GM12878 (cell line): ENCODE measurements at regions not wholly inside any gene's neighbourhood (a gene's known extent, or its start where the extent isn't known, plus 50 kb on each side); places are given as distances from the start of the nearest gene placed in this dataset.

Experiments used
- ATAC-seq: fragments of 200-7000 bp; cut with Tn5 transposase; 3 replicates; pipeline ENCODE4 v1.9.1; 2020; ENCODE audit warnings: mild to moderate bottlenecking, moderate library complexity
- BruUV-seq: library from RNA; stranded (reverse); fragments of 400-500 nt; replicated peaks from 2 replicates; lab custom pipeline; 2021; lab: Mats Ljungman, UMichigan
- CTCF ChIA-PET: fragments of 300-600 bp; sonication (Branson Sonifier 250); formaldehyde crosslinking; extraction: SDS; loops from one replicate; lab custom pipeline; 2021; ENCODE audit warnings: inconsistent platforms; lab: Yijun Ruan, JAX
- POLR2A ChIA-PET: fragments of 350-600 bp; formaldehyde crosslinking; extraction: SDS; loops from one replicate; lab custom pipeline; 2021; ENCODE audit warnings: inconsistent platforms; lab: Charles Lee
- RAD21 ChIA-PET: fragments of 300-600 bp; sonication (Branson Sonifier 250); formaldehyde crosslinking; loops from one replicate; lab custom pipeline; 2023; ENCODE audit warnings: antibody characterized with exemption; ENCODE audit not compliant: unreplicated experiment; lab: Charles Lee
- SMC1A ChIA-PET: fragments of 300-600 bp; sonication (Branson Sonifier 250); formaldehyde crosslinking; loops from one replicate; lab custom pipeline; 2023; ENCODE audit not compliant: unreplicated experiment, uncharacterized antibody; lab: Charles Lee
- DNase-seq: peaks from one replicate; pipeline ENCODE4 v3.0.0-alpha.2; 2011; ENCODE audit warnings: low read depth, low spot score
- FAIRE-seq: peaks from 3 replicates; lab custom pipeline; 2011; peaks lifted over from hg19 to GRCh38; lab: Jason Lieb, UNC
- H2AFZ ChIP-seq: 2 replicates; pipeline ENCODE4 v1.6.0; 2011; ENCODE audit warnings: low read depth, low read length, control low read depth; ENCODE audit not compliant: control insufficient read depth
- H3K27ac ChIP-seq: 2 replicates; pipeline ENCODE4 v1.5.1; 2011; ENCODE audit warnings: control low read depth; ENCODE audit not compliant: control insufficient read depth, insufficient read depth
- H3K27me3 ChIP-seq, 2 experiments: replicated peaks in 1 of 2; 2 replicates each; pipeline versions ENCODE4 v1.6.0 to v1.6.1; 2011; ENCODE audit warnings: low read length in 1 of 2; ENCODE audit not compliant: control insufficient read depth in 2 of 2, insufficient read depth in 2 of 2
- H3K36me3 ChIP-seq, 2 experiments: 2 replicates each; pipeline ENCODE4 v1.5.1; 2011; ENCODE audit warnings: low read length in 1 of 2; ENCODE audit not compliant: control insufficient read depth in 2 of 2, insufficient read depth in 2 of 2
- H3K4me1 ChIP-seq: 2 replicates; pipeline ENCODE4 v1.6.1; 2011; ENCODE audit warnings: mild to moderate bottlenecking, low read length, moderate library complexity, mixed read lengths; ENCODE audit not compliant: control insufficient read depth, insufficient read depth
- H3K4me2 ChIP-seq: 2 replicates; pipeline ENCODE4 v1.6.0; 2011; ENCODE audit warnings: control low read depth; ENCODE audit not compliant: control insufficient read depth, insufficient read depth
- H3K4me3 ChIP-seq: fragments of 200-600 bp; sonication (generic); 2 replicates; pipeline ENCODE4 v1.5.1; 2016
- H3K79me2 ChIP-seq: 2 replicates; pipeline ENCODE4 v1.6.0; 2011; ENCODE audit warnings: low read length; ENCODE audit not compliant: control insufficient read depth, insufficient read depth
- H3K9ac ChIP-seq: 2 replicates; pipeline ENCODE4 v1.8.0; 2011; ENCODE audit warnings: low read length, control low read depth, mixed read lengths; ENCODE audit not compliant: control insufficient read depth, insufficient read depth
- H3K9me3 ChIP-seq: replicated peaks from 3 replicates; pipeline ENCODE4 v1.5.1; 2011; ENCODE audit warnings: mild to moderate bottlenecking, low read length; ENCODE audit not compliant: control insufficient read depth, insufficient read depth
- H4K20me1 ChIP-seq: 2 replicates; pipeline ENCODE4 v1.6.0; 2011; ENCODE audit not compliant: control insufficient read depth, insufficient read depth
- ATF7 ChIP-seq: fragments of 450-650 bp; IDR thresholded peaks from 2 replicates; pipeline ENCODE4 v1.6.1; 2016; ENCODE audit warnings: low read depth, mild to moderate bottlenecking
- CBFB ChIP-seq: IDR thresholded peaks from 2 replicates; pipeline ENCODE4 v1.6.1; 2016; ENCODE audit warnings: antibody characterized with exemption, low read depth
- CBX3 ChIP-seq: fragments of 200-600 bp; sonication (generic); IDR thresholded peaks from 2 replicates; pipeline ENCODE4 v1.6.1; 2016; ENCODE audit warnings: low read depth, borderline replicate concordance
- CUX1 ChIP-seq: IDR thresholded peaks from 2 replicates; pipeline ENCODE4 v1.6.1; 2012; ENCODE audit warnings: improper control_type of control experiment, low read depth, low read length; ENCODE audit not compliant: insufficient replicate concordance
- EZH2 ChIP-seq: IDR thresholded peaks from 2 replicates; pipeline ENCODE4 v1.6.1; 2012; ENCODE audit warnings: low read depth, mild to moderate bottlenecking, control low read depth, inconsistent platforms, low read length, borderline replicate concordance; ENCODE audit not compliant: control insufficient read depth
- GABPA ChIP-seq: IDR thresholded peaks from 2 replicates; pipeline ENCODE4 v1.6.1; 2014; ENCODE audit warnings: antibody characterized with exemption, low read depth, mild to moderate bottlenecking, inconsistent platforms
- JUNB ChIP-seq: IDR thresholded peaks from 2 replicates; pipeline ENCODE4 v1.6.1; 2016; ENCODE audit warnings: antibody characterized with exemption, mild to moderate bottlenecking
- MEF2A ChIP-seq: IDR thresholded peaks from 2 replicates; pipeline ENCODE4 v1.6.1; 2011; ENCODE audit warnings: low read depth, mild to moderate bottlenecking, low read length, moderate library complexity; ENCODE audit not compliant: insufficient read depth
- MLLT1 ChIP-seq: fragments of 450-650 bp; IDR thresholded peaks from 2 replicates; pipeline ENCODE4 v1.6.1; 2016; ENCODE audit warnings: mild to moderate bottlenecking
- MYB ChIP-seq: fragments of 150-350 bp; IDR thresholded peaks from 2 replicates; pipeline ENCODE4 v1.6.1; 2014; ENCODE audit warnings: mild to moderate bottlenecking, low read depth, low read length, borderline replicate concordance
- NR2F1 ChIP-seq: fragments of 450-650 bp; conservative IDR thresholded peaks from 2 replicates; pipeline ENCODE4 v1.6.1; 2017; ENCODE audit warnings: mild to moderate bottlenecking
- STAT3 ChIP-seq: IDR thresholded peaks from 2 replicates; pipeline ENCODE4 v1.6.1; 2011; ENCODE audit warnings: low read depth, low read length, improper control_type of control experiment
- ZNF24 ChIP-seq: fragments of 450-650 bp; IDR thresholded peaks from 2 replicates; pipeline ENCODE4 v1.6.1; 2017; ENCODE audit warnings: antibody characterized with exemption, mild to moderate bottlenecking
- WGBS: methylation state at CpG from one replicate; pipeline ENCODE4 v1.1.6; 2016; ENCODE audit warnings: low lambda C conversion rate; ENCODE audit not compliant: insufficient replicate concordance, insufficient coverage; ENCODE audit errors: missing lambda C conversion rate; 5-methylcytosine and 5-hydroxymethylcytosine counted together
- in situ Hi-C: fragments of 300-500 bp; cut with MboI; formaldehyde crosslinking; loops from 9 replicates; pipeline ENCODE4 v1.14.3; 2018; ENCODE audit warnings: mixed read lengths
- intact Hi-C: fragments of 100-400 bp; cut with micrococcal nuclease; formaldehyde crosslinking; loops from one replicate; pipeline ENCODE4 v1.14.2; 2022; ENCODE audit not compliant: unreplicated experiment
- TF ChIP-seq, protein P1 (sequence below): fragments of 450-650 bp; IDR thresholded peaks from 2 replicates; pipeline ENCODE4 v1.6.1; 2017; ENCODE audit warnings: antibody characterized with exemption, mild to moderate bottlenecking, moderate library complexity

DNA sequence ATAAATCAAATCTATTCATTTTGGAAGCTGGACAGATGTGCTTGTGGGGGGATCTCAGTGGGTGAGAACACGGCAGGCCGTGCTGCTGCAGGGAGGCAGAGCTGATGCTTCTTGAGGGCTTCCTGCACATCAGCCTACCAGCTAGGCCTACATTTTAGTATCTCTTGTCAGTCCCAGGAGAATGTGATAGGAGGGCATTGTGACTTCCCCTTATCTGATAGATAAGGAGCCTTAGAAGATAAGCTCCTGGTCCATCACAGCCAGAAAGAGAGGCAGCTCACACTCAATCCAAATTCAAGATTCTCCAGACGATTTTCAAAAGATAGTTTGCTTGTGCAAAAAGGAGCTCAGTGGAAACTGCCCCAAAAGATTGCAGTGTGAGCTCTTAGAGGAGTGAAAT is 89.0 kb downstream of the SHANK2 start:
- FAIRE-seq (no peak), DNase-seq (no peak), ATAC-seq (no peak)
- H3K36me3 ChIP-seq: no peaks in the 10 kb centered on the region
- no peak overlapping the region for H3K27ac ChIP-seq
- H3K4me2 ChIP-seq: no peak overlapping the region
- H3K4me3 ChIP-seq: no peak overlapping the region
- in situ Hi-C loops (no loop called here), intact Hi-C loops (no loop called here)
- ChIA-PET POLR2A (no interaction called here), SMC1A (interaction anchor here (0.6 kb wide), 1 partner anchor 829 kb away, joined by 3 read pairs; no protein-coding TSS in a partner anchor), RAD21 (no interaction called here), CTCF (no interaction called here)
- H3K79me2 ChIP-seq: no peaks in the 10 kb centered on the region
- H3K4me1 ChIP-seq: no peaks in the 10 kb centered on the region
- 50% methylated on average over 3 of the region's 3 CpGs for WGBS
- H3K9ac ChIP-seq: no peak overlapping the region
- H2AFZ ChIP-seq: no peak overlapping the region
- TF ChIP-seq EZH2 (no peak), CBFB (no peak), CBX3 (no peak), ATF7 (no peak), JUNB (no peak), CUX1 (no peak), MEF2A (no peak), ZNF24 (no peak), NR2F1 (no peak), GABPA (no peak), MLLT1 (no peak), STAT3 (no peak), MYB (no peak)
- TF ChIP-seq, protein P1, sequence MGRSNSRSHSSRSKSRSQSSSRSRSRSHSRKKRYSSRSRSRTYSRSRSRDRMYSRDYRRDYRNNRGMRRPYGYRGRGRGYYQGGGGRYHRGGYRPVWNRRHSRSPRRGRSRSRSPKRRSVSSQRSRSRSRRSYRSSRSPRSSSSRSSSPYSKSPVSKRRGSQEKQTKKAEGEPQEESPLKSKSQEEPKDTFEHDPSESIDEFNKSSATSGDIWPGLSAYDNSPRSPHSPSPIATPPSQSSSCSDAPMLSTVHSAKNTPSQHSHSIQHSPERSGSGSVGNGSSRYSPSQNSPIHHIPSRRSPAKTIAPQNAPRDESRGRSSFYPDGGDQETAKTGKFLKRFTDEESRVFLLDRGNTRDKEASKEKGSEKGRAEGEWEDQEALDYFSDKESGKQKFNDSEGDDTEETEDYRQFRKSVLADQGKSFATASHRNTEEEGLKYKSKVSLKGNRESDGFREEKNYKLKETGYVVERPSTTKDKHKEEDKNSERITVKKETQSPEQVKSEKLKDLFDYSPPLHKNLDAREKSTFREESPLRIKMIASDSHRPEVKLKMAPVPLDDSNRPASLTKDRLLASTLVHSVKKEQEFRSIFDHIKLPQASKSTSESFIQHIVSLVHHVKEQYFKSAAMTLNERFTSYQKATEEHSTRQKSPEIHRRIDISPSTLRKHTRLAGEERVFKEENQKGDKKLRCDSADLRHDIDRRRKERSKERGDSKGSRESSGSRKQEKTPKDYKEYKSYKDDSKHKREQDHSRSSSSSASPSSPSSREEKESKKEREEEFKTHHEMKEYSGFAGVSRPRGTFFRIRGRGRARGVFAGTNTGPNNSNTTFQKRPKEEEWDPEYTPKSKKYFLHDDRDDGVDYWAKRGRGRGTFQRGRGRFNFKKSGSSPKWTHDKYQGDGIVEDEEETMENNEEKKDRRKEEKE: no peak
- no peaks in the 10 kb centered on the region for H4K20me1 ChIP-seq
- no peaks in the 10 kb centered on the region for H3K27me3 ChIP-seq
- no peaks in the 10 kb centered on the region for H3K9me3 ChIP-seq
- BruUV-seq: no TSS peak
